HG02759 (cell line): ENCODE measurements at regions not wholly inside any gene's neighbourhood (a gene's known extent, or its start where the extent isn't known, plus 50 kb on each side); places are given as distances from the start of the nearest gene placed in this dataset.

Experiments
- ATAC-seq: cut with Tn5 transposase; IDR thresholded peaks from one replicate; pipeline ENCODE4 v1.9.1; 2021; ENCODE audit warnings: mild to moderate bottlenecking, moderate library complexity; ENCODE audit not compliant: unreplicated experiment

GRCh38 chr2:118351796-118352195 lies 263.5 kb downstream of the INSIG2 start:
- no peak for ATAC-seq

DNA sequence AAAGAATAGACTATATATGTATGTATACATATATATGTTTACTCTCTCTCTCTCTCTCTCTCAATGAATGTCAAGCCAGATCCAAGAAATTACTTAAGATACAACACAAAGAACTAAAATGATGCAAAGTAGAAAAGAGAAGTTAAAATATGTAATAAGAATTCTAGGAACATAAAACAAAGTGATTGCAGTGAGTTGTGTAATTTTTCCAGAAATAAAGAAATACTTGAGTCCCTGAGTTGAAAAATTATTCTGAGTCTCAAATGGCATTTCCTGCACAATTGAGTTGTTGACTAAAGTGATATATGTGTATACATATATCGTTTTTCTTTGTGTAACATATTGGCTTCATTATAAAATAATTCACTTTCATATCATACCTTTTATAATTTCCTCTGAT lies 262.4 kb downstream of the INSIG2 start:
- no peak for ATAC-seq

DNA sequence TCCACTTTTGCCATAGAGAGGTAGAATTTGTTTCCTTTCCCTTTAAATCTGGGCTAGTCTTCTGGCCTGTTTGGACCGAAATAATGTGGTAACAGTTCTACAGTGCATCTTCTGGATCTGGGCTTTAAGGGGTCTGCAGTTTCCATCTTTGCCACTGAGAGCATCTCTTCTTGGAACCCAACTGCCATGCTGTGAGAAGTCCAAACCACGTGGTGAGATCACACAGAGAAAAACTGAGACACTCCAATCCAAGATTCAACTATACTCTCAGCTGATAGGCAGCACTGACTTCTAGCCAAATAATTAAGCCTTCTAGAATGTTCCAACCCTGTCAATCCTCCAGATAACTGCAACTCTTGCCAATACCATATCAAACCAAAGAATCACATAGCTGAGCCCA lies 261.1 kb downstream of the INSIG2 start:
- no peak for ATAC-seq

DNA sequence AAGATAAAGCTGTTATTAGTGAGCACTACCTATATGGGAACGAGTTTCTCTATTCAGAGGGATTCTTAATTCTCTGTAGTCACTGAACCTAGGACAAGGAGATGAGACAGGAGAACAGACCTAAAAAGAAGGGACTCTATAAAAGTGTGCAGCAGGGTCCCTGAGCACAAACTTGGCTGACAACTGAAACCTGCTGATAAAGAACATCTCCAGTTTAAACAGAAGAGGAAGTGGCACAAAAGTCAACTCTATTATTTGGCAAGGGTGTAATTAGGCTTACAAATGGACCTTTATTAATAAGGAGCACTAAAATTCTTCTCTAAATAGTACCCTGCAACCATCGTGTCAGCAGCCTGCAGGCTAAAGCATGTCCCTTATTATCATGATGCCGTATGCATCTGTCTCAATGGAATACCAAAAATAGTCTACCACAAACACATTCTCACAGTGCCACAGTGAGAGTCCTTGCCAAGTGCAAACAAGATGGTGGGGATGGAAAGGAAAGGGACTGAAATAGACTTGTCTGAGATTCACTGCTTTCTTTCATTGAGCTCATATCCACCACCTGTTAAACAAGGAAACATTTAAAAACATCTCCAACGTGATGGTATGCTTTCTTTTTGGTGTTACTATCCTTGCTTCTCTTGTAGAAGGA lies 260.2 kb downstream of the INSIG2 start:
- ATAC-seq, result no peak

DNA sequence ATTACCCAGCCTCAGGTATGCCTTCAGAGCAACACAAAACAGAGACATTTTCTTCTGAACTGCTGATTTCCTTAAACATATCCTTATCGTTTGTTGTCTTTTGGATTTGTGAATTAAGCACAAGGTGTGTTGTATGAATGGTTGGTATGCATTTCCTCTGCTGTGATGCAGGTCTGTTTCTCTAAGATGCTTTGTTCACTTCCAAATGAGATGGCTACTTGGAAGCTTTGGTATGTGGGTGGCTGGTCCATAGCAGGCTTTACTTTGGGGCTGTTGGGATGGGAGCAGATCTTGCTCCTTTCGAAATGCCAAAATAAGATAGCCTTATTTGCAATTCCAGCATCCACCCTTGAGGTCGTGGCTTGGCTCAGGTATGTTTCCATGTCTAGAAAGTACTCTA lies 257.2 kb downstream of the INSIG2 start:
- ATAC-seq, result no peak

GRCh38 chr2:118340103-118340502 lies 251.8 kb downstream of the INSIG2 start:
- ATAC-seq, result no peak

- ATAC-seq, result no peak
Observed at GRCh38 chr2:118339386-118339785, 251.1 kb downstream of the INSIG2 start.

DNA sequence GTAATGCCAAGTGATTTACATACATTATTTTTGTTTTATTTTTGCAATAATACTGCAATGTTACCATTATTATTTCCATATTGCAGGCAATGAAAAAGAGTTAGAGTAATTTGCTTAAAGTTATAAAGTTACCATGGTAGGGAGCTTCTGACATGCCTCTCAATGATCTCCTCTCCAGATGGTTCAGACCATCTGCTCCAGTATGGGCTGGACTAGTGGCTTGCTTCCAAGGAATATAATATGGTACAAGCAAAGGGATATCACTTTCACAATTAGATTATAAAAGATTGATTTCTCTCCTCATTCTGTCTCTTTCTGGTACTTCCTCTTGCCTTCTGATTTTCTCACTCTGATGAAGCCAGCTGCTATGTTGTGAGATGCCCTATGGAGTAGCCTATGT lies 245.4 kb downstream of the INSIG2 start:
- no peak for ATAC-seq

- ATAC-seq, result no peak
Observed at GRCh38 chr2:118325321-118325955, 237.2 kb downstream of the INSIG2 start.

GRCh38 chr2:118322406-118322805 lies 234.1 kb downstream of the INSIG2 start:
- ATAC-seq, result no peak

- no peak for ATAC-seq
Observed at GRCh38 chr2:118321432-118322105, 233.3 kb downstream of the INSIG2 start.

- ATAC-seq, result no peak
Observed at GRCh38 chr2:118320658-118321057, 232.4 kb downstream of the INSIG2 start.

GRCh38 chr2:118320196-118320595 lies 231.9 kb downstream of the INSIG2 start:
- ATAC-seq, result no peak

DNA sequence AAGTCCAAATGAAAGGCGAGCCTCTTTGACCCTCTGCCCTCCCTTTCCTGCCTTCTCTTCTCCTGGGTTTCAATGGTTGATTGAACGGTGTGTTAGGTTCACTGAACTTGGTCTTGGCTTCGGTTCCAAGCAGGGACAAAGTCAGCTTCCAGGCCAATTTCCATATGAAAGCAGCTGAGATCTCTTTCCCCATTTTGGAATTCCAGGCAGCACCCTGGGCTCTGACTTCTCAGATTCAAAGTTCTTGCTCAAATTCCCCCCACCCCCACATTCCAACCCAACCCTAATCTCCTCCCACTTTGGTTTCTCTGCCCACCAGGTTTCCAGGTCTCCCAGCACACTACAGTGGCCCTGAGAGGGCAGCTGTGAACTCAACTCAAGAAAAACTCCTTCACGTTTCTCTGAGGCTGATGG lies 231.0 kb downstream of the INSIG2 start:
- ATAC-seq, result no peak

DNA sequence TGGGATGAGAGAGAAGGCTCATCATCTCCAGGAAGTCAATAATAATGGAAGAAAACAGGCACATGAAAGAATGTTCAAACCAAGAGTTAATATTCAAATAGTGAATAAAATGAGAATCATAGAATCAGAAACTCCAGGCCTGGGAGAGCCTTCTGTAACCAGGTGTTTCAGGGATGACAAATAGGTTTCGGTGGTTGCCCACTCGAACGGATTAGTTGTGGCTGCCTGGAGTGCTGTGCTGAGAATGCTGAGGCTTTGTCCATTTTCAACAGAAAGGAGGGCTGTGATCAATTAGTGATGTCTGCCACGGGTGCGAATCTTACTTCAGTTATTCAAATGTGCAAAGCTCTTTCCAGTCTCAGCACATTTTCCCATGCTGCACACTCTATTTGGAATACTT lies 227.3 kb downstream of the INSIG2 start:
- no peak for ATAC-seq

DNA sequence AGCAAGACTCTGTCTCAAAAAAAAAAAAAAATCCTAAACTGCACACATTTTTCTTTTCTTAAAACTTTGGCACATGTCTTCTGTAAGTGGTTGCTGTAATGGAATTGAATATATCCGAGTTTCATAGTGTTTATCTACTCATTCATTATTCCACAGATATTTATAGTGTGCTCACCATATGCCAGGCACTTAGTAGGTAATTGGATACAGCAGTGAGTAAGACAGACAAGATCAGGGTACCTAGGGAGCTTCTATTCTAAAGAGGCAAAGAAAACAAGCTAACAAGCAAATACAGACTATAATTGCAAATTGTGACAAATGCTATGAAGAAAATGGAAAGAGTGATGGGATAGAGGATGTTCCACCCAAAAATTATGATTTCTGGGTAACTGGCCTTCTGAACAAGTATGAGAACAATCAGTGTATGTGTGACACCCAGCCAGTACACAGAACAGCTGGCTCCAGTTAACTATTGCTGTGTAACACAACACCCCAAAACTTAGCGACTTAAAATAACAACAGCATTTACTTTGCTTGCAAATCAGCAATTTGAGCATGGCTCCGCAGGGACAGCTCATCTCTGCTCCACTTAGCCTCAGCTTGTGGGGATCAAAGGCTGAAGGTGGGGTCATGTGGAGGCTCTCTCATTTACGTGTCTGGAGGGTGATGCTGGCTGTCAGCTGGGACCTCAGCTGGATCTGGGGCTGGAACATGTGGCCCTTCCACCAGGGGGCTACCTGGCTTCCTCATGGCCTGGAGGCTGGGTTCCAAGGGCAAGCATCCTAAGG lies 224.9 kb downstream of the INSIG2 start:
- ATAC-seq, result no peak

DNA sequence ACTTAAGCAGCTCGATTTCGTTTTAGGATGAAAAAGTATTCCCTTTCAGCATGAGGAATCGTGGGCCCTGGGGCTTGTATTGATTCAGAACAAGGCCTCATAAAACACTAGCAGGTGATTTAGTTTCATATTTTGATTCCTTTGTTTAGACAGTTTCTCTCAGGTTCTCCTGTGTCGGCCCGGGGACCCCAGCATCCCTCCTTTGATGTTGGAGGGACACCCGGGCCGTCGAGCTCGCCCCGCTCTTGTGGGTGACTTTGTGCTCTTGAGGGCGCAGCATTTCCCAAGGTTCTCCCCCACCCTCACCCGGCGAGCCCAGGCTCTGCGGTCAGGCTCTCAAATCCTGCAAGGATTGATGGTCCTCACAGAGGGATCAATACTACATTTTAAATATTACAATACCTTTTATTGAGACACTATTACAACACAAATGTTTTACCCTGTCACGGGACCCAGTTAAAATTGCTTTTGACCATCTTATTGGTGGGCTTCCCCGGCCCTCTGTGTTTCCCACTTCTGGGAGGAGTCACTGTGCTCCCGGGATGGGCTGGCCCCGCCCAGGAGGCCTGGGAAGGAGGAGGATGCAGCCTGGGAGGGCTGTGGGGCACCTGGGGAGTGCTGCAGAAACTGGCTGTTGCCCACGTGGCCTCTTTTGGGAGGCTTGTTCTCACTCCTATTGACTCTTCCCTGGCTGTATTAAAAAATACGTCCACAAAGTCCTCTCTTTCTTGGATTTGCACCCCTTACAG lies 222.6 kb downstream of the INSIG2 start:
- peak; percentile 6 for ATAC-seq

- ATAC-seq, result peak; percentile 80
Observed at GRCh38 chr2:118309946-118310680, 221.8 kb downstream of the INSIG2 start.

DNA sequence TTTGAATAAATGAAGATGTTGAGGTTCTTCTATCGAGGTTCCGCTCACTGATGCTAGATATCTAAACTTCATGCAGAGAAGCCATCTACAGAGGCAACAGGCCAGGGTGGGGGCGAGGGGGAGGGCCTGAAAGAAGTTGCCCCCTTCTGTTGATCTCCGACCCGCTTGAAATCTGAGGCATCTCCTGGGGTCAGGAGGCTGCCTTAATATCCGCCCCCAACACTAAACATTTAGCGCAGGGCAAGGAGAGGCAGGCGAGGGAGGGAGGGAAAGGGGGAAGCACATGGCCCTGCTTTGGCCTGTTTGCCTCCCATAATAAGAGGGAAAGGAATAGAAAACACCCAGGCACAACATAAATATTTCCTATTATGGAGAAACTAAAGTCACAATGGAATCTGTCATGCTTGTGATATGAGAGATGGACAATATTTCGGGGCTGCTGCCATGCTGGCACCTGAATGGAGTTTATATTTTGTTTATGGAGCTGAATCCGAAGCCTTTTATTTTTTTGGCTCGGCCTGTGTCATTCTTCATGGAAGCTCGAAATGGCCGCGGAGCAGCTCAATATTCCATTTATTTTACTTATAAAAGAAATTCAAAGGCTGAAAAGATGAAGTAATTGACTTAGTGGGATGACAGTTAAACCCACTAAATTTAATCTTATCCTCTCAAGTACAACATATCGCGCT lies 221.1 kb downstream of the INSIG2 start:
- no peak for ATAC-seq

- no peak for ATAC-seq
Observed at GRCh38 chr2:118307864-118308263, 219.6 kb downstream of the INSIG2 start.
